Myocyte (in vitro differentiated cells): ENCODE measurements at regions not wholly inside any gene's neighbourhood (a gene's known extent, or its start where the extent isn't known, plus 50 kb on each side); places are given as distances from the start of the nearest gene placed in this dataset.

ENCODE experiments used
- DNase-seq: peaks from one replicate; pipeline ENCODE4 v3.0.0-alpha.2; 2012; ENCODE audit warnings: low read depth

DNA sequence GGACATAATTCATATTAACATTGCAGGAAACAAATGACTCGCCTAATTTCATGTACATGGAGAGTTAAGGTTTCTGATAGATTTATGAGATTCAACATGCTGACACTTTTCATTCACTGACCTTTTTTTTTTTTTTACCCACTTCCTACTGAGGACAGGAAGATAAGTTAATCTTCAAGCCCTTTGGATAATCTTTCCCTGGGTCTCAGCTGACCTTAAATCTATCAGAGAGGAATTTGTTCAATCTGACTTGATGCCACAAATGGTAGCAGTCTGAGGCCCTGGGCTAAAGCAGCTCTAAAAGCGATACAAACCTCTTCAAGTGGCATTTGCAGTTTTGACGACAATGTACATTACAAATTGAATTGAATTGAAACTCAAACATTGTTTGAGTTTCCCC is 493.3 kb upstream of the SORCS1 start:
- DNase-seq, result no peak

DNA sequence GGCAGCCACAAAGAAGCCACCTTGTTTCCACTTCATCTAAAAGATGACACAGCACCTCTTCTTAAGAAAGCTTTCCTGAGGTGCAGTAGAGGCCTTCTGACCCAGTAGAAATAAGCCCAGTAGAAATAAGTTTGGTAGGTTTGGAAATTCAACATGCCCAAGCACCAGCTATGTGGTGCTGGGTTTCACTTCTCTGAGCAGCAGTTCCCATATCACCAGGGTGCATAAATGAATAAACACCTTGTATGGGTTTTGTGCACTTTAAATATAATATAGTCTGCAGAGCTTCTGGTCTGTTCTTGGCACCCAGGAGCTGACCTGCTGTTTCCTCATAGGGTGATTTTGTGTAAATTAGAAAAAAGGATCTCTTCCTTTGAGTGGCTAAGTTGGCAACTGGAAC is 492.4 kb upstream of the SORCS1 start:
- DNase-seq, result no peak

DNA sequence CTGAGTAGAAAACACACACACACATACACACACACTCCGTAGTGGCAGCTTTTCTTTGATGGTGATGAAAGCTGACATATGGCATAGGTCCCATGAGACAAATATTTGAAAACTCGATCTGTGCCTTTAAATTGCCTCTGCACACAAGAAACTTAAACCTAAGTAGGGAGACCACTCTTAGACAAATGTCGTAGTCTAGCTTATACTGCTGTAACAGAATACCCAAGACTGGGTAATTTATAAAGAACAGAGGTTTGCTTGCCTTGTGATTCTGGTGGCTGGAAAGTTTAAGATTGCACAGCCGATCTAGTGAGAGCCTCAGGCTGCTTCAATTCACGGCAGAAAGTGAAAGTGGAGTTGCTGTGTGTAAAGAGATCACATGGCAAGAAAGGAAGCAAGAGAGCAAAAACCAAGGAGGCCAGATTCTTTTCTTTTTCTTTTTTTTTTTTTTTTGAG is 489.4 kb upstream of the SORCS1 start:
- DNase-seq, result peak; percentile 76

DNA sequence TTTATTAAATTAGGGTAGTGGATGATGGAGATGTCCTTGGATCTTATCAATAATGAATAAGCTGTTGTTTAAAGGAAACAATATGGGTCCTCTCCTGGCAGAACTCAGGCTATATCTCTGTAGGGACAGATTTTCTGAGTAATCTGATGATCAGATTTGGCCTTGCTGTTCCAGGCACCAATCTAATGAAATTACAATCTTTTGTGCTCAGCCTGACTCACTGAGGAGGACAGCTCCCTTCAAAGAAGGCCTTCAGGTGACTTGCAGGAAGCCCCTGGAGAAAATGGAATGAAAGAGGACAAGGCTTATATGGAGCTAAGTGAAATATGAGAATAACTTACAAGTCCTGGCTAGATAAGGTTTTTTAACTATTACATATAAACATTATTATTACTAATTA is 486.4 kb upstream of the SORCS1 start:
- no peak for DNase-seq

GRCh38 chr10:107649249-107649648 is 484.7 kb upstream of the SORCS1 start:
- DNase-seq, result no peak

GRCh38 chr10:107647462-107647861 is 483.0 kb upstream of the SORCS1 start:
- no peak for DNase-seq

GRCh38 chr10:107631876-107632275 is 467.4 kb upstream of the SORCS1 start:
- DNase-seq, result peak; percentile 42

GRCh38 chr10:107626862-107627261 is 462.4 kb upstream of the SORCS1 start:
- no peak for DNase-seq

DNA sequence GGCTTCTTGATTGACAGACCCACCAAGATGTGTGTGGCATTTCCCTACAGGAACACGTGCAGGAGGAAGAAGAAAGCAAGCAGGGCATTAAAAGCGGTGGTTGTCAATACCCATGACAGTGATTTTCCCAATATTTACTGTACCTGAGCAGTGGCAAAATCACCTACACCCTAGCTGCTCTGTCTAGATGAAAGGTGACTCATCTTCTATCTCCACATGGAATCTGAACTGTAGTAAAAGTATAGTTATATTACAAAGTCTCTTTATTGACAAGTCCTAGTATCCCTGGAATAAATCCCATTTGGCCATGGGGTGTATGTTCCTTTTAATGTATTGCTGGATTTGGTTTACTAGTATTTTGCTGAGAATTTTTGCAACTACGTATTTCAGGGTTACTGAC is 458.8 kb upstream of the SORCS1 start:
- DNase-seq, result no peak

GRCh38 chr10:107619139-107619538 is 454.6 kb upstream of the SORCS1 start:
- no peak for DNase-seq

- DNase-seq, result no peak
Observed at GRCh38 chr10:107618504-107618994, 454.0 kb upstream of the SORCS1 start.

- no peak for DNase-seq
Observed at GRCh38 chr10:107616463-107617410, 452.2 kb upstream of the SORCS1 start.

- DNase-seq, result no peak
Observed at GRCh38 chr10:107616031-107616430, 451.5 kb upstream of the SORCS1 start.

- DNase-seq, result peak; percentile 36
Observed at GRCh38 chr10:107614939-107615685, 450.6 kb upstream of the SORCS1 start.

DNA sequence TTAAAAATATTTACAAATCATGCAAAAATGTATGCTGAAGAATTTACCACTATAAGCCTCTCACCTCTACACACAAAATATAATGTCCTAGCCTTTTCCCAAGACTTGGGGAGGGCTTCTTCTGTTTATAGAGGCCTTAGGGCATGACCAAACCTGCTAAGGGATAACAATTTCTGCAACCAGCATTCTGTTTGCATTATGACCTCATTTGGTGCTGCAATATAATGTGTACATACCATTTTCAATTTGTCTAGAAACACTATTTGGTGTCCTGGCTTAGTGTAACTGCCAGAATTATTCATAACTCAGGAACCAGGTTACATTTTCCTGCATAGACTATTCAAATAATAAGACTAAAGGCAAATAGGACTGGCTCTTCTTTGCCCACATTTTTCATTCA is 446.6 kb upstream of the SORCS1 start:
- no peak for DNase-seq

DNA sequence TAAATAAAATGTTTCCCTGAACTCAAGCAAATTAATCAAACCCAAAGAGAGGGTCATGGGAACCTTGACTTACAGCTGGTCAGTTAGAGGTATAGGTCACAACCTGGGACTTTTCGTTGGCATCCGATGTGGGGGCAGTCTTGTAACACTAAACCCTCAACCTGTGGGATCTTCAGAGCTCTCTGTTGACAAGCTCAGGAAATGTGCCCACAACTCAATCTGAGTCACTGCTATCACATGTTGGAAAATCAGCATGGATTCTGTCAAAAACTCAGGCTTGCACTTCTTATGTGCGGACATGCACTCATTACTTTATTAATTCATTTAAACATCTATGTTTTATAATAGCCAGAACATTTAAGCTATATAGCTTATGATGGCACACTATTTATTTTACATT is 424.6 kb upstream of the SORCS1 start:
- DNase-seq, result peak; percentile 41

DNA sequence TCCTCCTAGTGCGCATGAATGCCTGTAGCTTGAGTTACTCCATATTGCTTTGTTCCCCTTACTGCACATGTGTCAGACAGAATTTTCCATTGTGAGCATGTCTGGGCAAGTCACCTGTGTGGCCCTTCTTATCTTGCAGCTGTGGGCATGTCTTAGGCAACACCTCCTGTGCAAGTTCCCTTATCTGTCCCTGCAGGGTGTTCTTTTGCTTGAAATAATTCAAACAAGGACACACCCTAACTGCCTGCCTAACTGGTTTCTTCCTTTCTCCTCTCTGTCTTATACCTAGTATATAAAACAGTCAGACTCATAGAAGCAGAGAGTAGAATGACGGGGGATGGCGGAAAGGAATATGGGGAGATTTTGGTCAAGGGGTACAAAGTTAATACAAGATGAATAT is 421.1 kb upstream of the SORCS1 start:
- DNase-seq, result no peak

DNA sequence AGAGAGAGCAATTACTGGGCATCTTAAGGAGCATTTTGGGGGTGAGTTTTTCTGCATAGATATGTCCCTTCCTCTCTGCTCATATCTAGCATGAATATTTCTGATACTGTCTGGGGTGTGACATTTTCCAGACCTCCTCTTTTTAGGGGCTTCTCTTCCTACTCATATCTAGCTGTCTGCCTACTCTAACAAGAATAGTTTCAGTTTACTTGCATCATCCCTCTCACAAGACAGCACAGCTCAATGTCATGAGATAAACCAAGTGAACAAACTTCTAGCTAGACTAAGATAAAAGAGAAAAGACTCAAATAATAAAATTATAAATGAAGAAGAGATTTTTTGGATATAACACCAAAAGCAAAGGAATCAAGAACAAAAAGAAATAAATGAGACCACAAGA is 419.5 kb upstream of the SORCS1 start:
- peak; percentile 28 for DNase-seq

DNA sequence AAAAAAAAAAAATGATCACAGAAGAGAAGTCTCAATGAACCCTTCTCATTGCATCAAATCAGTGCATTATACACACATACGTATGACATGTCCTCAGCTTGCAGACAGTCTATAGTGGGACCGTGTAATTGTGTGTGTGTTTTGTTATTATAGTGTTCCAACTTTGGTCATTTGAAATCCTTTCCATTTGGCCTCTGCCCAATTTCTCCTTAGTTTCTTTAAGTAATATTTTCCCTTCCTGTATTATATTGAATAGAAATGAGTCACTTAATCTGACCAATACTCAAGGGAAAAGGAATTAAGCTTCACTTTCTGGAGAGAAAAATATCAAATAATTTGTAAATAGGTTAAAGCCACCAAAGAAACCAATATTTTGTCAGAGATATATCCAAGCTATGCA is 415.5 kb upstream of the SORCS1 start:
- DNase-seq, result no peak

DNA sequence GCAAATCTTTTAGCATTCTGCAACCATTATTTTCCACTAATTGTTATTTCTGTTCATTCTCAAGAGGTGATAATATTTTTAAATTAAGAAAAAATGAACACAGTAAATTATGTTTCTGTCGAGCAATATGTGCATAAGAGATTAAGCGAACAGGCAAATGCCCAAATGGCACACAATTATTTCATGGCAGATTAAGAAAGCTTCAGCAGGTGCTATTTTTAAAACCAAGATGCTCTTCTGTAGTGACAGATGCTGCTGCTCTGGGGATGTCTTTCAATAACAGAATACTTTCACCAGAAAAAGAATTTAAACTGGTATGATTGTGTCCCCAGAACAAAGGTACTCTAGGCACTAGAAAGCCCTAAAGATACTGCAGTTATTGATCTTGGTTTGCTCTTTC is 412.7 kb upstream of the SORCS1 start:
- peak; percentile 55 for DNase-seq

GRCh38 chr10:107576746-107577145 is 412.2 kb upstream of the SORCS1 start:
- peak; percentile 95 for DNase-seq

GRCh38 chr10:107565014-107565413 is 400.5 kb upstream of the SORCS1 start:
- DNase-seq, result no peak
